Sigmoid colon (tissue), 4 donors: ENCODE measurements at regions not wholly inside any gene's neighbourhood (a gene's known extent, or its start where the extent isn't known, plus 50 kb on each side); places are given as distances from the start of the nearest gene placed in this dataset.

ENCODE experiments used
- CTCF ChIP-seq, 4 experiments: fragments of 450-650 bp in 3 of 4; fragments of 200-600 bp in 1 of 4; IDR thresholded peaks; one replicate each; pipeline ENCODE4 v1.5.1; 2016 to 2019; ENCODE audit warnings: antibody characterized with exemption in 4 of 4, mild to moderate bottlenecking in 3 of 4, moderate library complexity in 2 of 4
- EP300 ChIP-seq, 4 donors: sonication (generic); formaldehyde crosslinking; IDR thresholded peaks; one replicate each; pipeline ENCODE4 v1.6.1; 2017; ENCODE audit warnings: antibody characterized with exemption in 4 of 4
- POLR2A ChIP-seq, 2 donors: fragments of 450-650 bp; IDR thresholded peaks; one replicate each; pipeline ENCODE4 v1.6.1; 2016; ENCODE audit warnings: antibody characterized with exemption in 2 of 2, mild to moderate bottlenecking in 2 of 2, moderate library complexity in 2 of 2
- POLR2AphosphoS5 ChIP-seq, 4 donors: sonication (generic); formaldehyde crosslinking; IDR thresholded peaks; one replicate each; pipeline ENCODE4 v1.6.1; 2017; ENCODE audit warnings: antibody characterized with exemption in 4 of 4

- no peak for TF ChIP-seq CTCF (IDR thresholded peaks at IDR 0.05)
- no peak for TF ChIP-seq EP300 (IDR thresholded peaks at IDR 0.05)
- no peak for TF ChIP-seq POLR2A (IDR thresholded peaks at IDR 0.05)
- no peak for TF ChIP-seq POLR2AphosphoS5 (IDR thresholded peaks at IDR 0.05)
Measured at GRCh38 chr9:105887679-105888078, 193.3 kb downstream of the TMEM38B start.
